ENCODE measurements at regions not wholly inside any gene's neighbourhood (a gene's known extent, or its start where the extent isn't known, plus 50 kb on each side); places are given as distances from the start of the nearest gene placed in this dataset.

GRCh38 chr19:31070146-31071065 lies 278.8 kb downstream of the TSHZ3 start:
- TF ChIP-seq, protein P1, sequence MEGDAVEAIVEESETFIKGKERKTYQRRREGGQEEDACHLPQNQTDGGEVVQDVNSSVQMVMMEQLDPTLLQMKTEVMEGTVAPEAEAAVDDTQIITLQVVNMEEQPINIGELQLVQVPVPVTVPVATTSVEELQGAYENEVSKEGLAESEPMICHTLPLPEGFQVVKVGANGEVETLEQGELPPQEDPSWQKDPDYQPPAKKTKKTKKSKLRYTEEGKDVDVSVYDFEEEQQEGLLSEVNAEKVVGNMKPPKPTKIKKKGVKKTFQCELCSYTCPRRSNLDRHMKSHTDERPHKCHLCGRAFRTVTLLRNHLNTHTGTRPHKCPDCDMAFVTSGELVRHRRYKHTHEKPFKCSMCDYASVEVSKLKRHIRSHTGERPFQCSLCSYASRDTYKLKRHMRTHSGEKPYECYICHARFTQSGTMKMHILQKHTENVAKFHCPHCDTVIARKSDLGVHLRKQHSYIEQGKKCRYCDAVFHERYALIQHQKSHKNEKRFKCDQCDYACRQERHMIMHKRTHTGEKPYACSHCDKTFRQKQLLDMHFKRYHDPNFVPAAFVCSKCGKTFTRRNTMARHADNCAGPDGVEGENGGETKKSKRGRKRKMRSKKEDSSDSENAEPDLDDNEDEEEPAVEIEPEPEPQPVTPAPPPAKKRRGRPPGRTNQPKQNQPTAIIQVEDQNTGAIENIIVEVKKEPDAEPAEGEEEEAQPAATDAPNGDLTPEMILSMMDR (IDR thresholded peaks at IDR 0.05; ENCODE audit: poor library complexity, severe bottlenecking), result no peak
- TF ChIP-seq RAD21 (conservative IDR thresholded peaks at IDR 0.05), result no peak
- TF ChIP-seq REST (IDR thresholded peaks at IDR 0.05; ENCODE audit: borderline replicate concordance), result no peak
- no peak for TF ChIP-seq EZH2 (IDR thresholded peaks at IDR 0.05; ENCODE audit: borderline replicate concordance, insufficient read depth, low read length, poor library complexity, severe bottlenecking)
- no peak for TF ChIP-seq POLR2AphosphoS5 (IDR thresholded peaks at IDR 0.05)
- no peak for TF ChIP-seq TAF1 (IDR thresholded peaks at IDR 0.05; ENCODE audit: low read depth)
- TF ChIP-seq EP300 (conservative IDR thresholded peaks at IDR 0.05; ENCODE audit: poor library complexity, severe bottlenecking), result no peak

All from neural cell (in vitro differentiated cells).